IMR-90 (cell line): ENCODE measurements at regions not wholly inside any gene's neighbourhood (a gene's known extent, or its start where the extent isn't known, plus 50 kb on each side); places are given as distances from the start of the nearest gene placed in this dataset.
"Not testable (repeated sequence)": the region's sequence is repeated elsewhere in the genome, so short reads cannot be mapped to it uniquely, and the experiment has no call there.

Experiments
- ATAC-seq: fragments of 200-7000 bp; cut with Tn5 transposase; 2 replicates; pipeline ENCODE4 v1.9.1; 2020; ENCODE audit warnings: low read depth, mild to moderate bottlenecking, moderate library complexity
- BruUV-seq: library from RNA; stranded (reverse); fragments of 400-500 nt; replicated peaks from 2 replicates; lab custom pipeline; 2021; lab: Mats Ljungman, UMichigan
- CTCF ChIA-PET: fragments of 300-600 bp; formaldehyde crosslinking; extraction: SDS; loops from one replicate; lab custom pipeline; 2021; ENCODE audit warnings: antibody characterized with exemption; lab: Yijun Ruan, JAX
- POLR2A ChIA-PET: fragments of 300-600 bp; sonication (Branson Sonifier 250); formaldehyde crosslinking; loops from one replicate; lab custom pipeline; 2022; ENCODE audit warnings: antibody characterized with exemption; ENCODE audit not compliant: unreplicated experiment; lab: Charles Lee
- DNase-seq: peaks from one replicate; pipeline ENCODE4 v3.0.0; 2013
- H2AFZ ChIP-seq: replicated peaks from 2 replicates; pipeline ENCODE3; 2013; ENCODE audit warnings: low read length, mild to moderate bottlenecking; ENCODE audit not compliant: poor library complexity
- H2AK5ac ChIP-seq: 2 replicates; pipeline ENCODE4 v1.6.1; 2013; ENCODE audit warnings: low read depth, low read length, inconsistent platforms
- H2AK9ac ChIP-seq: replicated peaks from 2 replicates; pipeline ENCODE3; 2013; ENCODE audit warnings: mild to moderate bottlenecking, low read depth, low read length, moderate library complexity; ENCODE audit not compliant: poor library complexity
- H2BK120ac ChIP-seq: 2 replicates; pipeline ENCODE4 v1.6.1; 2013; ENCODE audit warnings: low read depth, low read length, inconsistent platforms
- H2BK15ac ChIP-seq: 3 replicates; pipeline ENCODE4 v1.6.1; 2013; ENCODE audit warnings: low read depth, low read length, inconsistent platforms
- H2BK20ac ChIP-seq: 2 replicates; pipeline ENCODE4 v1.6.1; 2013; ENCODE audit warnings: low read depth, mild to moderate bottlenecking, inconsistent platforms, low read length, moderate library complexity
- H2BK5ac ChIP-seq: 2 replicates; pipeline ENCODE4 v1.6.1; 2013; ENCODE audit warnings: mild to moderate bottlenecking, low read depth, low read length, inconsistent platforms; ENCODE audit not compliant: poor library complexity, severe bottlenecking
- H3K14ac ChIP-seq: replicated peaks from 2 replicates; pipeline ENCODE4 v1.6.1; 2013; ENCODE audit warnings: low read depth, low read length, inconsistent platforms
- H3K18ac ChIP-seq: 2 replicates; pipeline ENCODE4 v1.6.1; 2013; ENCODE audit warnings: low read depth, low read length, control low read depth
- H3K23ac ChIP-seq: 2 replicates; pipeline ENCODE4 v1.6.1; 2013; ENCODE audit warnings: low read depth, low read length, inconsistent platforms
- H3K27ac ChIP-seq: 2 replicates; pipeline ENCODE4 v1.5.1; 2013; ENCODE audit warnings: mild to moderate bottlenecking, control low read depth, low read length; ENCODE audit not compliant: insufficient read depth
- H3K27me3 ChIP-seq: 2 replicates; pipeline ENCODE4 v1.6.1; 2013; ENCODE audit warnings: low read length; ENCODE audit not compliant: control insufficient read depth, insufficient read depth
- H3K36me3 ChIP-seq: 2 replicates; pipeline ENCODE4 v1.6.1; 2013; ENCODE audit warnings: low read length, mixed read lengths; ENCODE audit not compliant: control insufficient read depth, insufficient read depth
- H3K4ac ChIP-seq: 2 replicates; pipeline ENCODE4 v1.6.1; 2013; ENCODE audit warnings: low read depth, low read length, inconsistent platforms
- H3K4me1 ChIP-seq: 2 replicates; pipeline ENCODE4 v1.6.1; 2013; ENCODE audit warnings: low read length, mixed read lengths; ENCODE audit not compliant: control insufficient read depth, insufficient read depth
- H3K4me2 ChIP-seq: 2 replicates; pipeline ENCODE4 v1.6.1; 2013; ENCODE audit warnings: low read depth, mild to moderate bottlenecking, control low read depth, low read length, moderate library complexity
- H3K4me3 ChIP-seq: 2 replicates; pipeline ENCODE4 v1.5.1; 2013; ENCODE audit warnings: low read depth, mild to moderate bottlenecking, control low read depth, low read length, moderate library complexity; ENCODE audit not compliant: insufficient read depth
- H3K56ac ChIP-seq: 2 replicates; pipeline ENCODE4 v1.6.1; 2013; ENCODE audit warnings: low read length, inconsistent platforms; ENCODE audit not compliant: insufficient read depth; ENCODE audit errors: extremely low read depth
- H3K79me1 ChIP-seq, 2 experiments: 2 replicates each; pipeline ENCODE4 v1.6.1; 2013; ENCODE audit warnings: low read length in 2 of 2, inconsistent platforms in 1 of 2, low read depth in 1 of 2
- H3K9ac ChIP-seq: 2 replicates; pipeline ENCODE4 v1.6.1; 2013; ENCODE audit warnings: low read depth, low read length, control low read depth
- H3K9me1 ChIP-seq: 2 replicates; pipeline ENCODE4 v1.6.1; 2013; ENCODE audit warnings: low read length, inconsistent platforms; ENCODE audit not compliant: insufficient read depth
- H3K9me3 ChIP-seq: 2 replicates; pipeline ENCODE4 v1.6.1; 2013; ENCODE audit warnings: low read length; ENCODE audit not compliant: control insufficient read depth, insufficient read depth
- H4K20me1 ChIP-seq: 2 replicates; pipeline ENCODE4 v1.6.1; 2013; ENCODE audit warnings: low read length, inconsistent platforms; ENCODE audit not compliant: insufficient read depth
- H4K5ac ChIP-seq: 2 replicates; pipeline ENCODE4 v1.6.1; 2013; ENCODE audit warnings: mild to moderate bottlenecking, low read depth, low read length, control low read depth
- H4K8ac ChIP-seq, 2 experiments: 2 replicates each; pipeline ENCODE4 v1.6.1; 2013; ENCODE audit warnings: low read depth in 2 of 2, low read length in 2 of 2, control low read depth in 1 of 2, inconsistent platforms in 1 of 2
- H4K91ac ChIP-seq: 2 replicates; pipeline ENCODE4 v1.6.1; 2013; ENCODE audit warnings: low read depth, low read length, inconsistent platforms; ENCODE audit not compliant: insufficient read depth
- MAFK ChIP-seq: IDR thresholded peaks from 2 replicates; pipeline ENCODE4 v1.6.1; 2012; ENCODE audit warnings: low read depth, low read length, improper control_type of control experiment
- WGBS, 2 experiments: methylation state at CpG; one replicate each; pipeline versions ENCODE4 v1.1.5 to v1.1.7; 2013; ENCODE audit warnings: missing lambda C conversion rate in 2 of 2; ENCODE audit not compliant: insufficient read length in 1 of 2; ENCODE audit errors: extremely low coverage in 2 of 2; 5-methylcytosine and 5-hydroxymethylcytosine counted together
- dilution Hi-C: fragments of 300-500 bp; cut with HindIII; formaldehyde crosslinking; loops from one replicate; pipeline ENCODE4 v1.14.3; 2018; ENCODE audit warnings: low sequenced_read_pairs; ENCODE audit not compliant: unreplicated experiment
- in situ Hi-C: fragments of 300-500 bp; cut with MboI; formaldehyde crosslinking; loops from 3 replicates; pipeline ENCODE4 v1.14.3; 2019; ENCODE audit warnings: low sequenced_read_pairs, inconsistent platforms, mixed read lengths
- intact Hi-C: fragments of 100-400 bp; cut with micrococcal nuclease; formaldehyde crosslinking; loops from 2 replicates; pipeline ENCODE4 v1.10.0; 2022

- H4K20me1 ChIP-seq, H2AK5ac ChIP-seq, H3K27ac ChIP-seq, H3K23ac ChIP-seq, H3K9me1 ChIP-seq, H2AK9ac ChIP-seq, DNase-seq, in situ Hi-C loops, H2AFZ ChIP-seq, H4K5ac ChIP-seq, H3K9me3 ChIP-seq, H3K27me3 ChIP-seq, H3K56ac ChIP-seq, H2BK15ac ChIP-seq, H2BK120ac ChIP-seq, H3K4ac ChIP-seq, POLR2A ChIA-PET, ATAC-seq, H2BK20ac ChIP-seq, H3K79me1 ChIP-seq, BruUV-seq, dilution Hi-C loops, H4K91ac ChIP-seq, H4K8ac ChIP-seq, H2BK5ac ChIP-seq, H3K4me3 ChIP-seq, H3K4me2 ChIP-seq, H3K9ac ChIP-seq, H3K4me1 ChIP-seq, H3K18ac ChIP-seq, CTCF ChIA-PET, H3K36me3 ChIP-seq, H3K14ac ChIP-seq: not testable (repeated sequence)
- intact Hi-C loops = loop anchor here (1.0 kb wide), 1 partner anchor 21 kb away; no protein-coding TSS in a partner anchor
- peak; percentile 15; the same call in 1 of the 2 replicates for TF ChIP-seq MAFK
- WGBS, 2 experiments = no CpG with 5 or more reads among the region's 7 CpGs
Observed at GRCh38 chr3:177709470-177709869, 512.2 kb upstream of the TBL1XR1 start.
